LNCaP clone FGC (cell line): ENCODE measurements at regions not wholly inside any gene's neighbourhood (a gene's known extent, or its start where the extent isn't known, plus 50 kb on each side); places are given as distances from the start of the nearest gene placed in this dataset.

Experiments used
- DNase-seq: peaks from one replicate; pipeline ENCODE4 v3.0.0-alpha.2; 2011; ENCODE audit warnings: low read depth
- H3K4me3 ChIP-seq: 2 replicates; pipeline ENCODE4 v1.5.1; 2011; ENCODE audit warnings: mild to moderate bottlenecking, low read depth, low read length, control low read depth
- CTCF ChIP-seq: IDR thresholded peaks from 2 replicates; pipeline ENCODE4 v1.5.1; 2012; ENCODE audit warnings: mild to moderate bottlenecking; ENCODE audit not compliant: control insufficient read depth, insufficient read depth; ENCODE audit errors: extremely low read depth

DNA sequence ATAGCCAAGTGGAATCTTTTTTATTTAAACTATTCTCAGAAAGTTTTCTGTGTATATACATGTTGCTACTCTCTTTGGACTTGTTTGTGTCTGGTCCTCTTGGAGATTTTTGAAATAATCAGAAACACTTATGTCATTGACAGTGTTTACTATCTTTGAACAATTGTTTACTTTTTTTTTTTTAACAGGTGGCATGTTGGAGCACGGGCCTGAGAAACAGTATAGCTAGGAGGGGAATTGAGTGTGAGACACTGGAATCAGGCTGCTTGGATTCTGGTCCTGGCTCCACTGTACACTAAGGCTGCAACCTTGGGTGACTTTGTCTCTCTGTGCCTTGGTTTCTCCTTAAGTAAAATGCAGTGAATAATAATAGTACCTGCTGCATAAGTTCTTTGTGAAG lies 279.6 kb downstream of the PRL start:
- no peak for TF ChIP-seq CTCF
- no peak for DNase-seq
- no peak overlapping the region for H3K4me3 ChIP-seq

GRCh38 chr6:22017766-22018165 lies 279.1 kb downstream of the PRL start:
- H3K4me3 ChIP-seq: no peak overlapping the region
- TF ChIP-seq CTCF: no peak
- no peak for DNase-seq

GRCh38 chr6:22019857-22020256 lies 277.0 kb downstream of the PRL start:
- TF ChIP-seq CTCF: no peak
- no peak for DNase-seq
- H3K4me3 ChIP-seq: no peak overlapping the region

GRCh38 chr6:22020299-22021003 lies 276.4 kb downstream of the PRL start:
- DNase-seq: no peak
- no peak for TF ChIP-seq CTCF
- no peak overlapping the region for H3K4me3 ChIP-seq

DNA sequence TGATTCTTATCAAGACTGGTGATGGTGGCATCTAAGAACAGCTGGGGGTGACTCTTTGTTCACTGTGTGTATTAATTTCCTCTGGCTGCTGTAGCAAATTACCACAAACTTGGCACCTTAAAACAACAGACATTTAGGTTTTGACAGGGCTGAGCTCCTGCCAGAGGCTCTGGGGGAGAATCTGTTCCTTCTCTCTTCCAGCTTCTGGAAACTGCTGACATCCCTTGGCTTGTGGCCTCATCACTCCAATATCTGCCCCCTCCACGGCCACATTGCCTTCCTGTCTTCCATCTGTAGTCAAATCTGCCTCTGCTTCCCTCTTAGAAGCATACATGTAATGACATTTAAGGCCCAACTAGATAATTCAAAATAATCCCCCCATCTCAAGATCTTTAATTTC lies 274.9 kb downstream of the PRL start:
- TF ChIP-seq CTCF: no peak
- H3K4me3 ChIP-seq: no peak overlapping the region
- no peak for DNase-seq

DNA sequence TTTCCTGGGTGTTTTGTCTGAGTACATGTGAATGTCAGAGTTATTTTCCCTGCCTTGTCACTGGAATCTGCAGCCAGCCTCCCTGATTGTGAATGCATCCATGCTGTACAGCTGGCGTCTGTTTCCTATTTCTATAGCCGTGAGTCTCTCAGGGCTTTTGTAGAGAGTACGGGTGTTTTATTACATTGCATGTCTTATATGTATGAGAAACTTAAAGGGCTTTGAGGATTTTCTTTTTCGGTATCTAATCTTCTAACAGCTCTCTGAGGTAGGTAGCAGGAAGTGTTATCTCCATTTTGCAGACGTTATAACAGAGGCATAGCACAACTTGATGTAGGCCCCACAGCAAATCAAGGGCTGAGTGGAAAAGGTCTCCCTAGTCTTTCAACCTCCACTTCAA lies 272.9 kb downstream of the PRL start:
- no peak for TF ChIP-seq CTCF
- H3K4me3 ChIP-seq: no peak overlapping the region
- DNase-seq: no peak

DNA sequence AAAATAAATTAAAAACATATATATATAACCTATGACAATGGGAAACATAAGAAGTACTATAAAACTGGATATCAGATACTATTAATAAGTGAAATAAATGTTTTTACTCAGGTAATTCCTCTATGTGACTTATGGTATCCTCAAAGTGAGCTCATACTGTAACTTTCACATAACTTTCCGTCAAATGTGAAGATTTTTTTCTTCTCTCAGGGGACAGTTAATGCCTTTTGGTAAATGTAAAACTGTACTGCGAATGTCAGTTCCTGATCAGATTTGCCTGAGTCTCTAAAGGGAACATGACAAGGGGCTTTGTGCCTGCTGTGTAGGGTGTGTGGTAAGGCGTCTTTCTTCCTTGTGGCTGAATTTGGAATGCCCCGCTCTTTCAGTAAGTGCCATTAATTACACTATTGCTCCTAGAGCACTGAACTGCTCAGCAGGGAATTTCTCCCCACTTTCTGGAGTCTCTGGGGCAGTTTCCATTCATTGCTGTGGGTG lies 271.8 kb downstream of the PRL start:
- H3K4me3 ChIP-seq: no peak overlapping the region
- no peak for DNase-seq
- TF ChIP-seq CTCF: no peak
